Stimulated activated CD4-positive, alpha-beta T cell treated with anti-CD3 and anti-CD28 coated beads, Interleukin-4, amount 100 ng/mL, for 4 hours (primary cell): ENCODE measurements at regions not wholly inside any gene's neighbourhood (a gene's known extent, or its start where the extent isn't known, plus 50 kb on each side); places are given as distances from the start of the nearest gene placed in this dataset.
"Not testable (repeated sequence)": the region's sequence is repeated elsewhere in the genome, so short reads cannot be mapped to it uniquely, and the experiment has no call there.

Experiments used
- DNase-seq, 2 experiments: peaks; one replicate each; pipeline ENCODE4 v3.0.0-alpha.2; 2020

- no peak for DNase-seq
Measured at GRCh38 chr14:29982171-29982570, 54.5 kb upstream of the PRKD1 start.

GRCh38 chr14:29982993-29983392, 55.3 kb upstream of the PRKD1 start:
- DNase-seq: no peak

GRCh38 chr14:29990344-29990857, 62.8 kb upstream of the PRKD1 start:
- not testable (repeated sequence) for DNase-seq

GRCh38 chr14:29990993-29991392, 63.3 kb upstream of the PRKD1 start:
- DNase-seq: no peak

- no peak for DNase-seq
Measured at GRCh38 chr14:29993143-29993542, 65.5 kb upstream of the PRKD1 start.

- DNase-seq: no peak
Measured at GRCh38 chr14:29999013-29999539, 71.4 kb upstream of the PRKD1 start.

- DNase-seq: no peak
Measured at GRCh38 chr14:30002859-30003258, 75.2 kb upstream of the PRKD1 start.

- no peak for DNase-seq
Measured at GRCh38 chr14:30005114-30005808, 77.6 kb upstream of the PRKD1 start.

GRCh38 chr14:30006695-30007094, 79.0 kb upstream of the PRKD1 start:
- DNase-seq: no peak

GRCh38 chr14:30015489-30015888, 87.8 kb upstream of the PRKD1 start:
- DNase-seq: no peak

GRCh38 chr14:30016002-30016401, 88.4 kb upstream of the PRKD1 start:
- no peak for DNase-seq

GRCh38 chr14:30017370-30017993, 89.8 kb upstream of the PRKD1 start:
- DNase-seq: no peak

- no peak for DNase-seq
Measured at GRCh38 chr14:30020271-30020670, 92.6 kb upstream of the PRKD1 start.

GRCh38 chr14:30020687-30021086, 93.0 kb upstream of the PRKD1 start:
- DNase-seq: no peak

- DNase-seq: not testable (repeated sequence)
Measured at GRCh38 chr14:30023350-30023749, 95.7 kb upstream of the PRKD1 start.

GRCh38 chr14:30034152-30034551, 106.5 kb upstream of the PRKD1 start:
- no peak for DNase-seq

GRCh38 chr14:30035361-30035760, 107.7 kb upstream of the PRKD1 start:
- no peak for DNase-seq

- DNase-seq: no peak
Measured at GRCh38 chr14:30045720-30046119, 118.1 kb upstream of the PRKD1 start.

- DNase-seq: no peak
Measured at GRCh38 chr14:30053103-30053502, 125.5 kb upstream of the PRKD1 start.

GRCh38 chr14:30054201-30054600, 126.6 kb upstream of the PRKD1 start:
- no peak for DNase-seq

- DNase-seq: no peak
Measured at GRCh38 chr14:30058401-30058800, 130.8 kb upstream of the PRKD1 start.

- DNase-seq: no peak
Measured at GRCh38 chr14:30063746-30064145, 136.1 kb upstream of the PRKD1 start.

- DNase-seq: no peak
Measured at GRCh38 chr14:30064454-30064853, 136.8 kb upstream of the PRKD1 start.

- no peak for DNase-seq
Measured at GRCh38 chr14:30069536-30069935, 141.9 kb upstream of the PRKD1 start.
